ENCODE measurements at regions not wholly inside any gene's neighbourhood (a gene's known extent, or its start where the extent isn't known, plus 50 kb on each side); places are given as distances from the start of the nearest gene placed in this dataset.

- no peaks in the 10 kb centered on the region for H3K79me2 ChIP-seq (ENCODE audit: insufficient read depth, low read depth, low read length)
- ChIA-PET POLR2A (interaction anchor here (0.6 to 1.2 kb wide), 3 partner anchors 9 to 118 kb away, joined by 3 read pairs; no protein-coding TSS in a partner anchor), CTCF (ENCODE audit: unreplicated experiment) (no interaction called here)
- intact Hi-C loops (cut with micrococcal nuclease; ENCODE audit: unreplicated experiment) = no loop called here
- H3K4me1 ChIP-seq (ENCODE audit: insufficient read depth, low read length, poor library complexity, severe bottlenecking) = no peaks in the 10 kb centered on the region
- no peaks in the 10 kb centered on the region for H3K9me2 ChIP-seq (ENCODE audit: insufficient read depth, low read length)
- no peaks in the 10 kb centered on the region for H4K20me1 ChIP-seq (ENCODE audit: insufficient read depth, low read length)
- no TSS peak for BruUV-seq (replicated peaks)
- H2AFZ ChIP-seq (ENCODE audit: low read length) = no peak overlapping the region
- no peaks in the 10 kb centered on the region for H3K9me3 ChIP-seq (ENCODE audit: low read length)
- H3K36me3 ChIP-seq (ENCODE audit: insufficient read depth, low read length) = no peaks in the 10 kb centered on the region
- no peak overlapping the region for H3K4me3 ChIP-seq (ENCODE audit: low read depth, low read length, poor library complexity, severe bottlenecking)
- H3K27ac ChIP-seq (ENCODE audit: low read depth, low read length, poor library complexity, severe bottlenecking) = no peak overlapping the region
- H3K4me2 ChIP-seq (ENCODE audit: low read length) = no peak overlapping the region
- TF ChIP-seq CTCF (conservative IDR thresholded peaks at IDR 0.05; ENCODE audit: low read length) (no peak), EZH2phosphoT487 (IDR thresholded peaks at IDR 0.05; ENCODE audit: borderline replicate concordance, low read depth, low read length) (no peak)
- DNase-seq (ENCODE audit: low spot score) = no peak
Observed at GRCh38 chr5:4977416-4978110, 162.6 kb upstream of the ADAMTS16 start.

- Histone ChIP-seq H3K27ac (ENCODE audit: low read depth, low read length, poor library complexity, severe bottlenecking) (no peak overlapping the region), H3K4me2 (ENCODE audit: low read length) (no peak overlapping the region), H4K20me1 (ENCODE audit: insufficient read depth, low read length) (no peaks in the 10 kb centered on the region), H2AFZ (ENCODE audit: low read length) (no peak overlapping the region), H3K9me3 (ENCODE audit: low read length) (no peaks in the 10 kb centered on the region), H3K36me3 (ENCODE audit: insufficient read depth, low read length) (no peaks in the 10 kb centered on the region), H3K9me2 (ENCODE audit: insufficient read depth, low read length) (no peaks in the 10 kb centered on the region), H3K4me3 (ENCODE audit: low read depth, low read length, poor library complexity, severe bottlenecking) (no peak overlapping the region), H3K79me2 (ENCODE audit: insufficient read depth, low read depth, low read length) (no peaks in the 10 kb centered on the region), H3K4me1 (ENCODE audit: insufficient read depth, low read length, poor library complexity, severe bottlenecking) (no peaks in the 10 kb centered on the region)
- intact Hi-C loops (cut with micrococcal nuclease; ENCODE audit: unreplicated experiment) = no loop called here
- POLR2A ChIA-PET = no interaction called here
- TF ChIP-seq CTCF (conservative IDR thresholded peaks at IDR 0.05; ENCODE audit: low read length) (no peak), EZH2phosphoT487 (IDR thresholded peaks at IDR 0.05; ENCODE audit: borderline replicate concordance, low read depth, low read length) (no peak)
- no TSS peak for BruUV-seq (replicated peaks)
- DNase-seq (ENCODE audit: low spot score) = no peak
- CTCF ChIA-PET (ENCODE audit: unreplicated experiment) = no interaction called here
Observed at GRCh38 chr5:4980201-4980600, 159.9 kb upstream of the ADAMTS16 start.

DNA sequence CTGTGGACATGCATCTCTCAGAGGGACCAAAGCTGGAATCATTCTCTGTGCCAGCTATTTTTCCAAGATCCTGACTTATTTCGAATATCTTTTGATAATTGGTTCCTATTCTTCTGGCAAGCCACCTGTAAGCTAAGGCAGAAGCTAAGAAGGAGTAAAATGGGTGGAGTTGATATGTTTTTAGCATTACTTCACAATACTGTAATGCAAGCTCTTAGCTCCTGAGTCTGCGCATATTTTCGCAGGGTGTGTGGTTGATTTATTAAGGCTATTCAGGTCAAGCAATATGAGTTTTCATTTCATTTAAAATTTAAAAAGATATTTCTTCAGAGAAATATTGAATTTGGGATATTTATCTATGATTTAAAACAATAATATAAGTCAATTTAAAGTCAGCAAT lies 158.5 kb upstream of the ADAMTS16 start:
- ChIA-PET CTCF (ENCODE audit: unreplicated experiment) (no interaction called here), POLR2A (no interaction called here)
- Histone ChIP-seq H2AFZ (ENCODE audit: low read length) (no peak overlapping the region), H3K9me3 (ENCODE audit: low read length) (no peaks in the 10 kb centered on the region), H3K4me2 (ENCODE audit: low read length) (no peak overlapping the region), H3K4me3 (ENCODE audit: low read depth, low read length, poor library complexity, severe bottlenecking) (no peak overlapping the region), H3K36me3 (ENCODE audit: insufficient read depth, low read length) (no peaks in the 10 kb centered on the region), H3K79me2 (ENCODE audit: insufficient read depth, low read depth, low read length) (no peaks in the 10 kb centered on the region), H3K4me1 (ENCODE audit: insufficient read depth, low read length, poor library complexity, severe bottlenecking) (no peaks in the 10 kb centered on the region), H3K9me2 (ENCODE audit: insufficient read depth, low read length) (no peaks in the 10 kb centered on the region), H4K20me1 (ENCODE audit: insufficient read depth, low read length) (no peaks in the 10 kb centered on the region), H3K27ac (ENCODE audit: low read depth, low read length, poor library complexity, severe bottlenecking) (no peak overlapping the region)
- no peak for TF ChIP-seq EZH2phosphoT487 (IDR thresholded peaks at IDR 0.05; ENCODE audit: borderline replicate concordance, low read depth, low read length)
- TF ChIP-seq CTCF (conservative IDR thresholded peaks at IDR 0.05; ENCODE audit: low read length) = no peak
- BruUV-seq (replicated peaks) = no TSS peak
- intact Hi-C loops (cut with micrococcal nuclease; ENCODE audit: unreplicated experiment) = no loop called here
- DNase-seq (ENCODE audit: low spot score) = no peak

Measured in OCI-LY7 (cell line).